Fibroblast of lung (primary cell): ENCODE measurements at regions not wholly inside any gene's neighbourhood (a gene's known extent, or its start where the extent isn't known, plus 50 kb on each side); places are given as distances from the start of the nearest gene placed in this dataset.

Experiments used
- DNase-seq, 2 donors: peaks; one replicate each; pipeline versions ENCODE4 v3.0.0 to v3.0.0-alpha.2; 2010; ENCODE audit warnings: low read depth in 2 of 2
- H2AFZ ChIP-seq: 2 replicates; pipeline ENCODE4 v1.5.1; 2012; ENCODE audit warnings: low read length, control low read depth, inconsistent platforms
- H3K27ac ChIP-seq: 2 replicates; pipeline ENCODE4 v1.5.1; 2011; ENCODE audit warnings: low read length, control low read depth; ENCODE audit not compliant: insufficient read depth
- H3K27me3 ChIP-seq: 2 replicates; pipeline ENCODE4 v1.5.1; 2011; ENCODE audit warnings: mild to moderate bottlenecking, low read length; ENCODE audit not compliant: control insufficient read depth, insufficient read depth
- H3K36me3 ChIP-seq: 2 replicates; pipeline ENCODE4 v1.5.1; 2011; ENCODE audit warnings: low read length; ENCODE audit not compliant: control insufficient read depth, insufficient read depth
- H3K4me1 ChIP-seq: 2 replicates; pipeline ENCODE4 v1.5.1; 2011; ENCODE audit warnings: low read length; ENCODE audit not compliant: control insufficient read depth, insufficient read depth; ENCODE audit errors: extremely low read depth
- H3K4me2 ChIP-seq: 2 replicates; pipeline ENCODE4 v1.5.1; 2011; ENCODE audit warnings: low read length, control low read depth; ENCODE audit not compliant: insufficient read depth; ENCODE audit errors: extremely low read depth
- H3K4me3 ChIP-seq, 4 experiments: fragments of 200-600 bp in 1 of 4; sonication (generic) in 1 of 4; replicated peaks in 1 of 4; 2 replicates each; pipeline ENCODE4 v1.5.1; 2011 to 2016; ENCODE audit warnings: low read length in 4 of 4, low read depth in 3 of 4, mild to moderate bottlenecking in 3 of 4, control low read depth in 2 of 4, inconsistent platforms in 1 of 4, mixed read lengths in 1 of 4; ENCODE audit not compliant: insufficient read depth in 1 of 4; ENCODE audit errors: control extremely low read depth in 1 of 4
- H3K79me2 ChIP-seq: 2 replicates; pipeline ENCODE4 v1.5.1; 2012; ENCODE audit warnings: mild to moderate bottlenecking, low read length, inconsistent platforms; ENCODE audit not compliant: control insufficient read depth, insufficient read depth
- H3K9ac ChIP-seq: 2 replicates; pipeline ENCODE4 v1.5.1; 2011; ENCODE audit warnings: mild to moderate bottlenecking, low read length, control low read depth; ENCODE audit not compliant: insufficient read depth
- H3K9me3 ChIP-seq: 2 replicates; pipeline ENCODE4 v1.5.1; 2012; ENCODE audit warnings: low read depth, low read length; ENCODE audit not compliant: control insufficient read depth, insufficient read depth
- H4K20me1 ChIP-seq: 2 replicates; pipeline ENCODE4 v1.5.1; 2011; ENCODE audit warnings: low read length; ENCODE audit not compliant: control insufficient read depth, insufficient read depth; ENCODE audit errors: extremely low read depth
- CTCF ChIP-seq, 2 donors: IDR thresholded peaks in 1 of 2; conservative IDR thresholded peaks in 1 of 2; 1 replicate in 1 of 2; 2 replicates in 1 of 2; pipeline ENCODE4 v1.5.1; 2011 to 2012; ENCODE audit warnings: low read length in 2 of 2, control low read depth in 1 of 2, inconsistent platforms in 1 of 2, low read depth in 1 of 2, mild to moderate bottlenecking in 1 of 2
- EZH2 ChIP-seq: IDR thresholded peaks from 2 replicates; pipeline ENCODE4 v1.5.1; 2012; ENCODE audit warnings: low read length, control low read depth, mild to moderate bottlenecking; ENCODE audit errors: missing control alignments

- Histone ChIP-seq H3K36me3 (no peaks in the 10 kb centered on the region), H3K27ac (no peak overlapping the region), H3K79me2 (no peaks in the 10 kb centered on the region), H3K4me3 (no peak overlapping the region), H3K4me2 (no peak overlapping the region), H3K9ac (no peak overlapping the region), H4K20me1 (no peaks in the 10 kb centered on the region), H2AFZ (no peak overlapping the region), H3K9me3 (no peaks in the 10 kb centered on the region), H3K4me1 (no peaks in the 10 kb centered on the region), H3K27me3 (no peaks in the 10 kb centered on the region)
- TF ChIP-seq CTCF (conservative IDR thresholded peaks at IDR 0.05 in 1 of 2, IDR thresholded peaks at IDR 0.05 in 1 of 2; ENCODE audit: low read depth in 1 of 2, low read length in 2 of 2): no peak
- no peak for TF ChIP-seq EZH2
- no peak for DNase-seq
Measured at GRCh38 chr4:187767687-187768086, 227.9 kb upstream of the ZFP42 start.

GRCh38 chr4:187770345-187770744 lies 225.2 kb upstream of the ZFP42 start:
- no peak overlapping the region for H2AFZ ChIP-seq
- H3K9ac ChIP-seq: no peak overlapping the region
- no peaks in the 10 kb centered on the region for H4K20me1 ChIP-seq
- H3K36me3 ChIP-seq: no peaks in the 10 kb centered on the region
- DNase-seq: no peak
- H3K4me1 ChIP-seq: no peaks in the 10 kb centered on the region
- H3K4me3 ChIP-seq: no peak overlapping the region
- H3K79me2 ChIP-seq: no peaks in the 10 kb centered on the region
- no peaks in the 10 kb centered on the region for H3K9me3 ChIP-seq
- no peak overlapping the region for H3K27ac ChIP-seq
- no peak overlapping the region for H3K4me2 ChIP-seq
- no peak for TF ChIP-seq CTCF (conservative IDR thresholded peaks at IDR 0.05 in 1 of 2, IDR thresholded peaks at IDR 0.05 in 1 of 2; ENCODE audit: low read depth in 1 of 2, low read length in 2 of 2)
- no peak for TF ChIP-seq EZH2
- no peaks in the 10 kb centered on the region for H3K27me3 ChIP-seq

- Histone ChIP-seq H3K27ac (no peak overlapping the region), H4K20me1 (no peaks in the 10 kb centered on the region), H3K79me2 (no peaks in the 10 kb centered on the region), H3K4me2 (no peak overlapping the region), H3K27me3 (no peaks in the 10 kb centered on the region), H3K4me3 (no peak overlapping the region), H3K9me3 (no peaks in the 10 kb centered on the region), H3K9ac (no peak overlapping the region), H3K4me1 (no peaks in the 10 kb centered on the region), H3K36me3 (no peaks in the 10 kb centered on the region), H2AFZ (no peak overlapping the region)
- no peak for TF ChIP-seq EZH2
- DNase-seq: no peak
Measured at GRCh38 chr4:187777954-187778353, 217.6 kb upstream of the ZFP42 start.

- H3K9ac ChIP-seq: no peak overlapping the region
- H3K27me3 ChIP-seq: no peaks in the 10 kb centered on the region
- H3K79me2 ChIP-seq: no peaks in the 10 kb centered on the region
- no peaks in the 10 kb centered on the region for H3K4me1 ChIP-seq
- no peaks in the 10 kb centered on the region for H3K36me3 ChIP-seq
- TF ChIP-seq EZH2: no peak
- no peak for TF ChIP-seq CTCF (conservative IDR thresholded peaks at IDR 0.05 in 1 of 2, IDR thresholded peaks at IDR 0.05 in 1 of 2; ENCODE audit: low read depth in 1 of 2, low read length in 2 of 2)
- no peak for DNase-seq
- no peaks in the 10 kb centered on the region for H3K9me3 ChIP-seq
- H3K27ac ChIP-seq: no peak overlapping the region
- H2AFZ ChIP-seq: no peak overlapping the region
- no peaks in the 10 kb centered on the region for H4K20me1 ChIP-seq
- no peak overlapping the region for H3K4me2 ChIP-seq
- no peak overlapping the region for H3K4me3 ChIP-seq
Measured at GRCh38 chr4:187780070-187780469, 215.5 kb upstream of the ZFP42 start.
